Kidney glomerular epithelial cell (primary cell): ENCODE measurements at regions not wholly inside any gene's neighbourhood (a gene's known extent, or its start where the extent isn't known, plus 50 kb on each side); places are given as distances from the start of the nearest gene placed in this dataset.

Experiments
- DNase-seq: peaks from one replicate; lab custom pipeline; 2025; lab: John Stamatoyannopoulos, UW

GRCh38 chr14:49240383-49240782, 345.8 kb downstream of the RPS29 start:
- no peak for DNase-seq

DNA sequence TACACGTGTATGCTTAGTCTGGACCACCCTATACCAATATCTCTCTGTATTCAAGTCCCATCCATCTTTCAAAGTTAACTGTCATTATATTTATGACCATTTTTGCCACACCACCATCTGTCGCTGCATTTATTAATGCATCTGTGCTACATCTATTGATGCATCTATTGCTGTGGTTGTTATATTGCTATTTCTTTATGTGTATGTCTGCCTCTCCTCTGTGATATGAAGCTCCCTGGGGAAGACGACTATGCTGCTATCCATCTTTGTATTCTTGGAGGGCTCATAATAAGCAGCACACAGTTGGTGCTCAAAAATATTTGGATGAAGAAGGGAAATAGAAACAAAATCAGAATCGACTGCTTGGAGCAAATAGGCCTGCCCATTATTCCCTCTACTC, 357.6 kb downstream of the RPS29 start:
- DNase-seq: no peak

DNA sequence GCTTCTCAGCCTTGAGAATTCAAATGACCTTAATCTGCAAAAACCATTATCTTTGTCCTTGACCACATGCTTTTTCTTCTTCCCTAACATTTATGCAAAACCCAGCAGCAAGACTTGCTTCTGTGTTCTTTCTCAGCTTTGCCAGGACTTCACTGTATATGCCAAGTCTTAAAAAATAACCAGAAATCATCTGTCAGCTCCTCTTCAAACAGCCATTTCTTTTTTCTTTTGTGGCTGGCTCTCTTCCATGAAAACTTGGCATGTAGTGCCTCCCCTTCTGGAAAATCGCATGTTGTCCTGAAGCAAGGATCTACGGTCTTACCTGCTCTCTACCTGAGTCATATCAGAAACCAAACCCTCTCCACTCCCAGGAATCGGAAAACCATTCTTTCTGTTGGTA, 364.9 kb downstream of the RPS29 start:
- DNase-seq: no peak

DNA sequence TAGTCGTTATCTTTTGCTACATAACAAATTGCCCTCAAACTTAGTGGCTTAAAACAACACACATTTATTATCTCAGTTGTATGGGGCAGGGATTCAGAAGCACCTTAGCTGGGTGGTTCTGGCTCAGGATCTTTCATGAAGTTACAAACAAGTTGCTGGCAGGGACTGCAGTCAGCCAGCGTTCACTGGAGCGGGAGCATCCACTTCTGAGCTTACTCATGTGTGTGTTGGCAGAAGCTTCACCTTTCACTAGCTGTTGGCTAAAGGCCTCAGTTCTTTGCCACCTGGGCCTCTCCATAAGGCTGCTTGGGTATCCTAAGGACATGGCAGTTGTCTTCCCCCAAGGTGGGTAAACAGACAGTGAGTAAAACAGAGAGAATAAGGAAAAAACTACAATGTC, 365.7 kb downstream of the RPS29 start:
- DNase-seq: no peak

DNA sequence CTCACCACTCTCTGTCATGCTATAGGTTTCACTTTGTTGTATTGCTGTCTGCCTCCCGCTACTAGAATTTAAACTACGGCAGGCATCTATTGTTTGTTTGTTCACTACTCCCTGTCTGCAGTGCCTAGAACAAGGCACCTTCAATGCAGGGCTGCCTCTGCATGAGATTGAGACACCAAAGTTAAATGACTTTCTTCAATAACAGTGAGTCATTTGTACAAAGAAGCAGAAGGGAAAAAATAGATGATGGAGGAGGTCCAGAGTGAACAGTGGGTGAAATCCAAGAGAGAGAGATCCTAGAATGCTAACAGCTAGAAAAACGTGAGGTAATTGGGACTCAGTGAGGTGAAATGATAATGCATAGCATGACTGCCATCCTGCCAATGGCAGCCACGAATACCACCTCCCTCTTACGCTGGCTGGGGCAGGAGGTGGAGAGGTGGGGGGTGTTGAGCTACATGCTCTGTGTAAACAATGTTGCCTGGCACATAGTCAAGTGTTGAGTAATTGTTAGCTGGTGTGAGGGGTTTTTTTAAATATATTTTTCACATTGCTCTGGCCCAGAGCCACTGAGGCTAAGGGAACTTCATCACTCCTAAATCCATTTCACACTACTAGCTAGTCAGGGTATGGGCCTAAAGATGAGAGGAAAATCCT, 367.6 kb downstream of the RPS29 start:
- no peak for DNase-seq

DNA sequence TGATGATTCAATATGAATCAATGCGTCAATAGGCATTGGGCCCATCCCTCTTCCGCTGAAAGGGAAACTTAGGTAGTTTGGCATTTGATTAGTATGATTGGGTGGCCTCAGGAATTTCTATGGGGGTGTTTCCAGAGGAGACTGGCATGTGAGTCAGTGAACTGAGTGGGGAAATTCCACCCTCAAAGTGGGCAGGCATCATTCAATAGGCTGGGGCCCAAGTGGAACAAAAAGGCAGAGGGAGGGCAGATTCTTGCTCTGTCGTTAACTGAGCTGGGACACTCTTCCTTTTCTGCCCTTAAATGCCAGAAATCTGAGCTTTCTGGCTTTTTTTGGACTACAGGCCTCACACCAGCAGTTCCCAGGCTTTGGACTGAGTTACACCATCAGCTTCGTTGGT, 373.5 kb downstream of the RPS29 start:
- DNase-seq: no peak

GRCh38 chr14:49209416-49209815, 376.8 kb downstream of the RPS29 start:
- DNase-seq: no peak

DNA sequence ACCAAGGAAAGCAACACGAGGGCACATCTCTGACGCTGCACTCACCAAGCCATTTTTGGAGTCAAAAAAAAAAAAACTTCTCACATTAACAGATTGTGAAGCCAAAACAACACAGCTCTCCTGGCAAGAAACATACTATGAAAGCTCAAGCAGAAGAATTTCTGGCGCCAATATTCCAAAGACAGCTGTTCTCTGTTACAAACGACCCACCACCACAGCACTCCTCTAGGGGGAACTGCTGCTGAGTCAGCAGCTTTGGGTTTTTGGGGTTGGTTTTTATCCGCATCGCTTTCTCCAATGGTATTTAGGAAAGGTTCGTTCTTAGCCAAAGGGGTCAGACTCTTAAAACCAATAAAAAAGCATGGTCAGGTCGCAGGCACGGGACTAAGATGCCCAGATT, 379.4 kb downstream of the RPS29 start:
- DNase-seq: no peak

- DNase-seq: no peak
Measured at GRCh38 chr14:49203676-49204075, 382.5 kb downstream of the RPS29 start.

- no peak for DNase-seq
Measured at GRCh38 chr14:49199159-49199558, 387.0 kb downstream of the RPS29 start.

GRCh38 chr14:49196327-49196726, 389.9 kb downstream of the RPS29 start:
- DNase-seq: no peak

GRCh38 chr14:49194067-49194466, 392.1 kb downstream of the RPS29 start:
- no peak for DNase-seq

- no peak for DNase-seq
Measured at GRCh38 chr14:49193332-49194065, 392.7 kb downstream of the RPS29 start.

- no peak for DNase-seq
Measured at GRCh38 chr14:49191380-49191779, 394.8 kb downstream of the RPS29 start.

- no peak for DNase-seq
Measured at GRCh38 chr14:49189375-49189774, 396.8 kb downstream of the RPS29 start.

DNA sequence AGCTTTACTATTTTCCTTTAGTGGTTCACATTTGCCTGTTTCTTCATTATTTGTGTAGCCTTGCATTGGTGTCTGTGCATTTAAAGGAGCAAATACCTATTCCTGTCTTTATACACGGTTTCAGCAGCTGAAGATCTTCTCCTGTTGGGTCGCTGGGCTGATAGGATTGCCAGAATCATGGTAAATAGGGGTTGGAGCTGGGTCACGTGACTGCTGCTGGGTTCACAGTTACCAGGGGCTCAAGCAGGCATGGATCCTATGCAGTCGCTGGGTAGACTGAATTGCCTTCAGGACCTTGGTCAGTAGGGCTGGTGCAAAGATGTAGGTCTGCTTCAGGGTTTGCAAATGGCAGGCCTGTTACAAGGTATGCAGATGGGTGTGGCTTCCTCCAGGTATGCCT, 398.4 kb downstream of the RPS29 start:
- no peak for DNase-seq

GRCh38 chr14:49173765-49174373, 412.3 kb downstream of the RPS29 start:
- peak; percentile 70 for DNase-seq

- DNase-seq: no peak
Measured at GRCh38 chr14:49164074-49164473, 422.1 kb downstream of the RPS29 start.

- DNase-seq: no peak
Measured at GRCh38 chr14:49160983-49161382, 425.2 kb downstream of the RPS29 start.

GRCh38 chr14:49159081-49159480, 427.1 kb downstream of the RPS29 start:
- DNase-seq: no peak

- DNase-seq: no peak
Measured at GRCh38 chr14:49139593-49139992, 446.6 kb downstream of the RPS29 start.

DNA sequence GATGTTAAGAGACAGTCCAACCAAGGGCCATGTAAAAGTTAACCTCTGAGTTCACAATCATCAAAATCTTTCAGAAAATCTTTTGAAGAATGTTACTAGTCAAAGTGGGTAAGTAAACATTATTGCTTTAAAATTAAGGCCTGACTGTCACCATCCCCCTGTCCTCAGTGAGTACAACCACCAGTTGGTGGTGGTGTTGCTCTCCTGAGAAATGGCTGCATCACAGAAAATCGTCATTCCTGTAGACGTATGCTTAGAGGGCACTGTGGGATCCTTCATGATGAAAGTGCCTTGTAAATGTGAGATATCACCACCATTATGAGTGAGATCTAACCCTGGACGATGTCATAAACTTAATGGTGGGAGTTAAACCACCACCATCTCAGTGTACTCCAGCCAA, 451.2 kb downstream of the RPS29 start:
- DNase-seq: no peak

- no peak for DNase-seq
Measured at GRCh38 chr14:49121246-49121645, 464.9 kb downstream of the RPS29 start.
